Thyroid gland (tissue), 4 donors: ENCODE measurements at regions not wholly inside any gene's neighbourhood (a gene's known extent, or its start where the extent isn't known, plus 50 kb on each side); places are given as distances from the start of the nearest gene placed in this dataset.

Source experiments
- DNase-seq, 2 donors: peaks; one replicate each; pipeline ENCODE4 v3.0.0-alpha.2; 2019
- H3K27ac ChIP-seq, 3 donors: fragments of 200-600 bp; sonication (generic); 1 replicate in 2 of 3; 2 replicates in 1 of 3; pipeline ENCODE4 v1.5.1; 2016 to 2019; ENCODE audit warnings: mild to moderate bottlenecking in 1 of 3, moderate library complexity in 1 of 3
- H3K27me3 ChIP-seq: fragments of 200-600 bp; sonication (generic); one replicate; pipeline ENCODE4 v1.5.1; 2019
- H3K36me3 ChIP-seq, 2 donors: fragments of 200-600 bp; sonication (generic); one replicate each; pipeline ENCODE4 v1.5.1; 2016 to 2019
- H3K4me1 ChIP-seq, 2 donors: fragments of 200-600 bp; sonication (generic); one replicate each; pipeline ENCODE4 v1.5.1; 2017 to 2019
- H3K4me3 ChIP-seq, 3 donors: fragments of 200-600 bp; sonication (generic); replicated peaks in 1 of 3; 1 replicate in 2 of 3; 2 replicates in 1 of 3; pipeline ENCODE4 v1.5.1; 2016; ENCODE audit warnings: mild to moderate bottlenecking in 1 of 3
- H3K9me3 ChIP-seq: fragments of 200-600 bp; sonication (generic); one replicate; pipeline ENCODE4 v1.5.1; 2017
- CTCF ChIP-seq, 6 experiments: fragments of 200-600 bp in 3 of 6; fragments of 450-650 bp in 3 of 6; sonication (generic) in 3 of 6; IDR thresholded peaks; one replicate each; pipeline ENCODE4 v1.5.1; 2016 to 2019; ENCODE audit warnings: antibody characterized with exemption in 6 of 6, mild to moderate bottlenecking in 2 of 6, inconsistent platforms in 1 of 6, moderate library complexity in 1 of 6
- POLR2A ChIP-seq, 2 donors: fragments of 450-650 bp; IDR thresholded peaks; one replicate each; pipeline ENCODE4 v1.6.1; 2017; ENCODE audit warnings: antibody characterized with exemption in 2 of 2, mild to moderate bottlenecking in 2 of 2, moderate library complexity in 1 of 2
- WGBS, 2 donors: methylation state at CpG; one replicate each; pipeline ENCODE4 v1.1.5; 2017; 5-methylcytosine and 5-hydroxymethylcytosine counted together
- intact Hi-C: fragments of 100-400 bp; cut with DNase I; formaldehyde crosslinking; loops from one replicate; pipeline ENCODE4 v1.15.1; 2023

- Histone ChIP-seq H3K27ac (no peak overlapping the region), H3K27me3 (no peaks in the 10 kb centered on the region), H3K4me1 (no peaks in the 10 kb centered on the region), H3K36me3 (no peaks in the 10 kb centered on the region), H3K9me3 (no peaks in the 10 kb centered on the region), H3K4me3 (no peak overlapping the region)
- intact Hi-C loops = no loop called here
- TF ChIP-seq CTCF (IDR thresholded peaks at IDR 0.05) (no peak), POLR2A (IDR thresholded peaks at IDR 0.05) (no peak)
- no peak for DNase-seq
- whole genome bisulfite sequencing, 2 donors = 62 to 68% methylated on average over 3 of the region's 3 CpGs
Observed at GRCh38 chr1:166368030-166368429, 201.2 kb upstream of the FAM78B start.

- H3K4me1 ChIP-seq = no peaks in the 10 kb centered on the region
- no peaks in the 10 kb centered on the region for H3K36me3 ChIP-seq
- no peak for DNase-seq
- TF ChIP-seq POLR2A (IDR thresholded peaks at IDR 0.05) (no peak), CTCF (IDR thresholded peaks at IDR 0.05) (no peak)
- no peak overlapping the region for H3K4me3 ChIP-seq
- WGBS, 2 donors = 86 to 88% methylated on average over 4 of the region's 4 CpGs
- H3K27ac ChIP-seq = no peak overlapping the region
- intact Hi-C loops = no loop called here
- H3K27me3 ChIP-seq = no peaks in the 10 kb centered on the region
- no peaks in the 10 kb centered on the region for H3K9me3 ChIP-seq
Observed at GRCh38 chr1:166377896-166378295, 211.1 kb upstream of the FAM78B start.

- intact Hi-C loops = no loop called here
- no peak for DNase-seq
- H3K27ac ChIP-seq = no peak overlapping the region
- no peaks in the 10 kb centered on the region for H3K36me3 ChIP-seq
- no peaks in the 10 kb centered on the region for H3K27me3 ChIP-seq
- H3K4me3 ChIP-seq = no peak overlapping the region
- WGBS, 2 donors = 57 to 73% methylated on average over 4 of the region's 4 CpGs
- no peaks in the 10 kb centered on the region for H3K4me1 ChIP-seq
- no peak for TF ChIP-seq CTCF (IDR thresholded peaks at IDR 0.05)
- no peak for TF ChIP-seq POLR2A (IDR thresholded peaks at IDR 0.05)
- no peaks in the 10 kb centered on the region for H3K9me3 ChIP-seq
Observed at GRCh38 chr1:166378805-166379204, 212.0 kb upstream of the FAM78B start.

GRCh38 chr1:166379447-166379846, 212.6 kb upstream of the FAM78B start:
- intact Hi-C loops = no loop called here
- H3K36me3 ChIP-seq = no peaks in the 10 kb centered on the region

GRCh38 chr1:166383137-166383536, 216.3 kb upstream of the FAM78B start:
- no peak for DNase-seq
- no peaks in the 10 kb centered on the region for H3K4me1 ChIP-seq
- no peaks in the 10 kb centered on the region for H3K9me3 ChIP-seq
- no peak overlapping the region for H3K27ac ChIP-seq
- intact Hi-C loops = no loop called here
- no peaks in the 10 kb centered on the region for H3K27me3 ChIP-seq
- 56 to 69% methylated on average over 2 of the region's 2 CpGs for WGBS, 2 donors
- H3K4me3 ChIP-seq = no peak overlapping the region
- no peak for TF ChIP-seq CTCF (IDR thresholded peaks at IDR 0.05)
- no peak for TF ChIP-seq POLR2A (IDR thresholded peaks at IDR 0.05)
- H3K36me3 ChIP-seq = no peaks in the 10 kb centered on the region

More at GRCh38 chr1:166379447-166379846, 212.6 kb upstream of the FAM78B start:
- 82 to 89% methylated on average over 2 of the region's 2 CpGs for WGBS, 2 donors
- TF ChIP-seq POLR2A (IDR thresholded peaks at IDR 0.05) = no peak
- no peak for TF ChIP-seq CTCF (IDR thresholded peaks at IDR 0.05)
- no peak for DNase-seq
- no peaks in the 10 kb centered on the region for H3K9me3 ChIP-seq
- H3K27ac ChIP-seq = no peak overlapping the region
- H3K4me3 ChIP-seq = no peak overlapping the region
- no peaks in the 10 kb centered on the region for H3K27me3 ChIP-seq
- H3K4me1 ChIP-seq = no peaks in the 10 kb centered on the region
